Coronary artery (tissue), 2 donors: ENCODE measurements at regions not wholly inside any gene's neighbourhood (a gene's known extent, or its start where the extent isn't known, plus 50 kb on each side); places are given as distances from the start of the nearest gene placed in this dataset.

Experiments
- DNase-seq: peaks from one replicate; pipeline ENCODE4 v3.0.0-alpha.2; 2017; ENCODE audit warnings: low spot score
- H3K27ac ChIP-seq, 2 donors: fragments of 200-600 bp; sonication (generic); one replicate each; pipeline ENCODE4 v1.5.1; 2016 to 2019
- H3K4me3 ChIP-seq: fragments of 200-600 bp; sonication (generic); 2 replicates; pipeline ENCODE4 v1.5.1; 2016; ENCODE audit warnings: mild to moderate bottlenecking, moderate library complexity
- TF ChIP-seq, protein P1 (sequence below): fragments of 200-600 bp; sonication (generic); IDR thresholded peaks from one replicate; pipeline ENCODE4 v1.5.1; 2019; ENCODE audit warnings: antibody characterized with exemption

DNA sequence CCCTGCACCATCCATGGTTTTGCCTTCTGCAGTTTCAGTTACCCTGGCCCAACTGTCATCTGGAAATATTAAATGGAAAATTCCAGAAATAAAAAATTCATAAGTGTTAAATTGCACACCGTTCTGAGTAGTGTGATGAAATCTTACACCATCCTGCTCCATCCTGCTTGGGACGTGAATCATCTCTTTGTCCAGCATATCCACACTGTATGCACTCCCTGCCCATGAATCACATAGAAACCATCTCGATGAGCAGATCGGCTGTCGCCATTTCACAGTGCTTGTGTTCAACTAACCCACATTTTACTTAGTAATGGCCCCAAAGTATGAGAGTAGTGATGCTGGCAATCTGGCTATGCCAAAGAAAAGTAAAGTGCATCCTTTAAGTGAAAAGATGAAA is 105.9 kb upstream of the ID4 start:
- TF ChIP-seq, protein P1, sequence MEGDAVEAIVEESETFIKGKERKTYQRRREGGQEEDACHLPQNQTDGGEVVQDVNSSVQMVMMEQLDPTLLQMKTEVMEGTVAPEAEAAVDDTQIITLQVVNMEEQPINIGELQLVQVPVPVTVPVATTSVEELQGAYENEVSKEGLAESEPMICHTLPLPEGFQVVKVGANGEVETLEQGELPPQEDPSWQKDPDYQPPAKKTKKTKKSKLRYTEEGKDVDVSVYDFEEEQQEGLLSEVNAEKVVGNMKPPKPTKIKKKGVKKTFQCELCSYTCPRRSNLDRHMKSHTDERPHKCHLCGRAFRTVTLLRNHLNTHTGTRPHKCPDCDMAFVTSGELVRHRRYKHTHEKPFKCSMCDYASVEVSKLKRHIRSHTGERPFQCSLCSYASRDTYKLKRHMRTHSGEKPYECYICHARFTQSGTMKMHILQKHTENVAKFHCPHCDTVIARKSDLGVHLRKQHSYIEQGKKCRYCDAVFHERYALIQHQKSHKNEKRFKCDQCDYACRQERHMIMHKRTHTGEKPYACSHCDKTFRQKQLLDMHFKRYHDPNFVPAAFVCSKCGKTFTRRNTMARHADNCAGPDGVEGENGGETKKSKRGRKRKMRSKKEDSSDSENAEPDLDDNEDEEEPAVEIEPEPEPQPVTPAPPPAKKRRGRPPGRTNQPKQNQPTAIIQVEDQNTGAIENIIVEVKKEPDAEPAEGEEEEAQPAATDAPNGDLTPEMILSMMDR: no peak
- H3K4me3 ChIP-seq: no peak overlapping the region
- no peak overlapping the region for H3K27ac ChIP-seq
- DNase-seq: no peak

DNA sequence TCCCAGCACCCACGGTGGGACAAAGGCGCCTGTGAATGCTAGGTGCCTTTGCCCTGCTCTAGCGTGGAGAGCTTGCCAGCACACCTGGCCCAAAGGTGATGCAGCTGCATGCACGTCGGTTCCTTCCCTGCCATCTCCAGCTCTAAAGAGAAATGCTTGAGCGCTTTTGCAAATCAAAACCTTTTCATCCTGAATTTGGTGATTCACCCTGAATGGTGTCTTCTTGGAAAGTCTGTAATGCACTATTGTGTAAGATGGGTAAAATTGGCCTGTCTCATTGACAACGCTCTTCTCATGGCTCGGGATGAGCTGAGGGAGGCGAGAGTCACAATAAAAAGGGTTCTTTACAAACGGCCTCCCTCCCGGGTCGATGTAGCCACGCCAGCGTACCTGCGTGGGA is 103.1 kb upstream of the ID4 start:
- TF ChIP-seq, protein P1: no peak
- no peak for DNase-seq
- Histone ChIP-seq H3K27ac (no peak overlapping the region), H3K4me3 (no peak overlapping the region)

DNA sequence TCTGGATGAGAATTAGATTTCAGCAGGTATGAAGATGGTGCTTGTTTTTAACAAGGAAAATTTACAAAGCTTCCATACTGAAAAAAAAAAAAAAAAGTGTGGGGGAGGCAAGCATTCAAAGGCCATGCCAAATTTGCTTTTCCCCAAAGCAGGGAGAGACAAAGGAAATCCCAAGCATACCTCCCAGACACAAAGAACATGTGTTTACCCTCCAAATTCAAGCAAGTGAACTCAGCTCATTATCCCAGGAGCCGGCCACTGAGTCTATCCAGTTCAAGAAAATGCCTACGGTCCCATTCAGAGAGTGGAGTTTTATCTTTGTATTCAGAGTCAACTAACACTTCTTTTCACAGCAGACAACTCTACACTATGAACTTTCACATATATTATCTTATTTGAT is 102.7 kb upstream of the ID4 start:
- no peak for DNase-seq
- Histone ChIP-seq H3K4me3 (no peak overlapping the region), H3K27ac (peak overlapping the region in 1 of 2 donors; percentile 2)
- TF ChIP-seq, protein P1: no peak

DNA sequence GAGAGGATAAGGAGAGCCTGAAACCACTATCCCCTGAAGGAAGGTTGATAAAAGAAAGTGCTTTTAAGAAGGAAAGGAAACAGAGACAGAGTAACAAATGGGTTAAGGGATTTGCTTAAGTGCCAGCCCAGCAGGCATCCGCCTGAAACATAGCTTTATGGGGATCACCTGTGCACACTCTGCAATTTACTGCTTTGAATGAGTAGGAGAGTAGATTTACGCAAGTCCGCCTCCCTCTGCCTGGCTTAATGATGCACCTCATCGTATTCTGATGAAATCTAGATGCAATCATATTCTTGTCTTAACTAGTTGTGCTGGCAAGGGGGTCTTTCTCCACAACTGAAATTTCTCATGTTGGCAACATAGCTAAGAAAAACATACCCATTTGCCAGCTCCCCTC is 101.1 kb upstream of the ID4 start:
- TF ChIP-seq, protein P1: no peak
- Histone ChIP-seq H3K4me3 (no peak overlapping the region), H3K27ac (no peak overlapping the region)
- DNase-seq: no peak

DNA sequence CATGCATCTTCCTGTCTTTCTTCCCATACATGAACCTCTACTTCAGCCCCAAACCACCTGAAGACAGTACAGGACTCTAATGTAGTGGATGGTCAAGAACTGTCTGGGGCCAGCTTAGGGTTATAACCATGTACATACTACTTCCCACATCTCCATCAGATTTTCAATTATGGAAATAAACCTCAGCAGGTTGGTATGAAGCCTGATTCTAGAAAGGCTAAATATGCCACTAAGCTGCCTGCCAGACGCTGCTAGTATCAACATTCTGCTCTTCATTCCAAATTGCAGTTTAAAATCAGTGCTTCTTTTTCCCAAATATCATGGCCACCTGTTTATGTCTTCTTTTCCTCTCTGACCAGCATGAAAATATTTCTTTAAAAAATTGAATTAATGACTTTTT is 99.2 kb upstream of the ID4 start:
- DNase-seq: no peak
- TF ChIP-seq, protein P1: no peak
- Histone ChIP-seq H3K27ac (peak overlapping the region; percentile 22 to 77), H3K4me3 (no peak overlapping the region)

DNA sequence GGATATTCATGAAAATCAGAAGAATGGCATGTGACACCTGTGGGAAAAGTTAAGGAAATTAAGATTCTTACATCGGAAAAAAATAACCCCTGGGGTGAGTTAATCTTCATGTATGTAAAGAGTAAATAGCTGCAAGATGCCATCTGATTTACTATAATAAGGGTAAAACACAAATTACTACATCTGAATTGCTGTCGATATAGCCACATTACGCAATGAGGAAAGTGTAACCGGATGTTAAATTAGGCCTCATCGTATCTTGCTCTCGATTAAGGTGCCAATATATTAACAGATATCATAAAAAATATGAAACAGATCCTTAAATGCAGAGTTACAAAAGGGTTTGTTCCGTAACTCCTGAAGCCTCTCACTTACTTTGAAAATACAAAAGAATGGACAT is 87.4 kb upstream of the ID4 start:
- TF ChIP-seq, protein P1: no peak

DNA sequence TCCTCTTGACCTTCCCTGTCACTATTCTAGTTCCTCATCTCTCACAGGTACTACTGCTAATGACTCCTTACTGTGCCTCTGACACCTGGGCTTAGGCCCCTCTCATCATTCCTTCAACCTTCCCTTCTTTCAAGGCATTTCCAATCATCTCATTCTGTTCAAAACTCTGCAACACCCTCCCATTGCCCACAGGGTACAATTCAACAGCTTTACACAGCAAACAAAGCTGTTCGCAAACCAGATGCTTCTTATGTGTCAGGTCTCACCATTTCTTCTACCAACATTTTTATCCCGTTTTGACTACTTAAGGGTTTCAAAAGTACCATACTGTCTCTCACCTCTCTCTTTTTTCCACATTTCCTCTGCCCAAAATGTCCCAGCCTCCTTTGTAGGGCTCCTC is 84.4 kb upstream of the ID4 start:
- H3K4me3 ChIP-seq: no peak overlapping the region
- TF ChIP-seq, protein P1: no peak
- DNase-seq: no peak
- no peak overlapping the region for H3K27ac ChIP-seq

More for the DNA sequence above, 87.4 kb upstream of the ID4 start:
- Histone ChIP-seq H3K27ac (no peak overlapping the region), H3K4me3 (no peak overlapping the region)
- no peak for DNase-seq
